BLaER1 treated with 17β-estradiol and CSF1 and Interleukin-3, amounts not matched to agents 10 nM and 100 nM (cell line): ENCODE measurements at regions not wholly inside any gene's neighbourhood (a gene's known extent, or its start where the extent isn't known, plus 50 kb on each side); places are given as distances from the start of the nearest gene placed in this dataset.
A peak's percentile ranks its signal among the peaks of the same experiment; 100 is the strongest.

Experiments used
- H3K27ac ChIP-seq, 11 experiments: shearing (Covaris generic); formaldehyde crosslinking; 2 replicates each; pipeline ENCODE4 v1.8.1; 2022
- H3K27me3 ChIP-seq, 11 experiments: shearing (Covaris generic); formaldehyde crosslinking; 2 replicates each; pipeline ENCODE4 v1.8.1; 2022
- H3K36me3 ChIP-seq, 11 experiments: shearing (Covaris generic); formaldehyde crosslinking; 2 replicates each; pipeline ENCODE4 v1.8.1; 2022
- H3K4me1 ChIP-seq, 10 experiments: shearing (Covaris generic); formaldehyde crosslinking; 2 replicates each; pipeline ENCODE4 v1.8.1; 2022
- H3K4me2 ChIP-seq, 11 experiments: shearing (Covaris generic); formaldehyde crosslinking; 2 replicates each; pipeline ENCODE4 v1.8.1; 2022
- H3K4me3 ChIP-seq, 10 experiments: shearing (Covaris generic); formaldehyde crosslinking; 2 replicates each; pipeline ENCODE4 v1.8.1; 2022
- H3K9ac ChIP-seq, 11 experiments: shearing (Covaris generic); formaldehyde crosslinking; 2 replicates each; pipeline ENCODE4 v1.8.1; 2022
- H3K9me3 ChIP-seq, 11 experiments: shearing (Covaris generic); formaldehyde crosslinking; replicated peaks in 1 of 11; 2 replicates each; pipeline ENCODE4 v1.8.1; 2022
- H4K20me1 ChIP-seq, 11 experiments: shearing (Covaris generic); formaldehyde crosslinking; 2 replicates each; pipeline ENCODE4 v1.8.1; 2022
- Cebpa-rat ChIP-seq, 11 experiments: shearing (Covaris generic); IDR thresholded peaks; 2 replicates each; pipeline ENCODE4 v1.8.1; 2022

GRCh38 chr11:97738751-97739150, 1282.0 kb upstream of the CNTN5 start:
- peaks cover 0 to 34% (median 12%) of the 10 kb centered on the region in 10 experiments; a peak in 14 of 20 replicates for H3K4me1 ChIP-seq
- no peak overlapping the region for H3K4me3 ChIP-seq
- TF ChIP-seq Cebpa-rat (IDR thresholded peaks at IDR 0.05) = no peak
- no peaks in the 10 kb centered on the region for H3K27me3 ChIP-seq
- H3K27ac ChIP-seq = no peak overlapping the region; a peak in 1 of 22 replicates
- H3K9ac ChIP-seq = no peak overlapping the region
- H3K4me2 ChIP-seq = no peak overlapping the region
- H4K20me1 ChIP-seq = no peaks in the 10 kb centered on the region
- H3K36me3 ChIP-seq = no peaks in the 10 kb centered on the region
- peaks cover 3 to 17% (median 7%) of the 10 kb centered on the region in 11 experiments; a peak in 15 of 22 replicates for H3K9me3 ChIP-seq

GRCh38 chr11:97739932-97740800, 1280.6 kb upstream of the CNTN5 start:
- Histone ChIP-seq H3K9ac (0 out of 22 replicates have a peak overlapping the region, but pooled peaks of 1 of the 11 experiments have one; percentile 4), H3K4me3 (no peak overlapping the region), H3K27me3 (no peaks in the 10 kb centered on the region), H3K27ac (peak overlapping the region in 5 of 11 experiments; percentile 10 to 59 (median 26); a peak in 11 of 22 replicates), H3K4me2 (peak overlapping the region in 4 of 11 experiments; percentile 11 to 53 (median 29); a peak in 5 of 22 replicates), H4K20me1 (no peaks in the 10 kb centered on the region), H3K4me1 (peaks cover 0 to 34% (median 12%) of the 10 kb centered on the region in 10 experiments; a peak in 14 of 20 replicates), H3K36me3 (no peaks in the 10 kb centered on the region), H3K9me3 (peaks cover 11 to 30% (median 15%) of the 10 kb centered on the region in 11 experiments; a peak in 20 of 22 replicates)
- no peak for TF ChIP-seq Cebpa-rat (IDR thresholded peaks at IDR 0.05)

- H3K36me3 ChIP-seq = no peaks in the 10 kb centered on the region
- peaks cover 0 to 34% (median 12%) of the 10 kb centered on the region in 10 experiments; a peak in 14 of 20 replicates for H3K4me1 ChIP-seq
- no peak for TF ChIP-seq Cebpa-rat (IDR thresholded peaks at IDR 0.05)
- peak overlapping the region in 2 of 11 experiments; percentile 25 to 59; a peak in 3 of 22 replicates for H3K27ac ChIP-seq
- no peaks in the 10 kb centered on the region for H3K27me3 ChIP-seq
- H3K4me2 ChIP-seq = peak overlapping the region in 1 of 11 experiments; percentile 53; a peak in 1 of 22 replicates
- H3K9me3 ChIP-seq = peaks cover 11 to 35% (median 19%) of the 10 kb centered on the region in 11 experiments; a peak in 20 of 22 replicates
- no peak overlapping the region for H3K9ac ChIP-seq
- H4K20me1 ChIP-seq = no peaks in the 10 kb centered on the region
- no peak overlapping the region for H3K4me3 ChIP-seq
These were observed 1280.0 kb upstream of the CNTN5 start for GRCh38 chr11:97740801-97741151.

GRCh38 chr11:97742717-97743116, 1278.0 kb upstream of the CNTN5 start:
- Histone ChIP-seq H3K9ac (no peak overlapping the region; a peak in 1 of 22 replicates), H3K4me3 (no peak overlapping the region), H3K4me1 (peaks cover 0 to 34% (median 12%) of the 10 kb centered on the region in 10 experiments; a peak in 14 of 20 replicates), H3K4me2 (peak overlapping the region in 8 of 11 experiments; percentile 3 to 52 (median 14); a peak in 5 of 22 replicates), H3K36me3 (no peaks in the 10 kb centered on the region), H4K20me1 (no peaks in the 10 kb centered on the region), H3K9me3 (peaks cover 11 to 38% (median 21%) of the 10 kb centered on the region in 11 experiments; a peak in 20 of 22 replicates), H3K27me3 (no peaks in the 10 kb centered on the region), H3K27ac (peak overlapping the region in 9 of 11 experiments; percentile 23 to 61 (median 54); a peak in 14 of 22 replicates)
- TF ChIP-seq Cebpa-rat (IDR thresholded peaks at IDR 0.05) = no peak

GRCh38 chr11:97743205-97743742, 1277.5 kb upstream of the CNTN5 start:
- Histone ChIP-seq H3K9me3 (peaks cover 11 to 38% (median 21%) of the 10 kb centered on the region in 11 experiments; a peak in 20 of 22 replicates), H3K4me2 (peak overlapping the region in 7 of 11 experiments; percentile 3 to 52 (median 16); a peak in 6 of 22 replicates), H3K9ac (no peak overlapping the region; a peak in 1 of 22 replicates), H3K4me1 (peaks cover 0 to 34% (median 12%) of the 10 kb centered on the region in 10 experiments; a peak in 14 of 20 replicates), H3K27ac (peak overlapping the region in 9 of 11 experiments; percentile 23 to 61 (median 54); a peak in 14 of 22 replicates), H3K27me3 (no peaks in the 10 kb centered on the region), H3K36me3 (no peaks in the 10 kb centered on the region), H3K4me3 (no peak overlapping the region), H4K20me1 (no peaks in the 10 kb centered on the region)
- TF ChIP-seq Cebpa-rat (IDR thresholded peaks at IDR 0.05) = no peak

GRCh38 chr11:97745515-97746050, 1275.2 kb upstream of the CNTN5 start:
- no peak overlapping the region for H3K27ac ChIP-seq
- peaks cover 11 to 38% (median 21%) of the 10 kb centered on the region in 11 experiments; a peak in 20 of 22 replicates for H3K9me3 ChIP-seq
- no peak for TF ChIP-seq Cebpa-rat (IDR thresholded peaks at IDR 0.05)
- no peak overlapping the region for H3K9ac ChIP-seq
- H3K27me3 ChIP-seq = no peaks in the 10 kb centered on the region
- no peak overlapping the region for H3K4me3 ChIP-seq
- no peaks in the 10 kb centered on the region for H3K36me3 ChIP-seq
- no peak overlapping the region for H3K4me2 ChIP-seq
- peaks cover 0 to 16% (median 9%) of the 10 kb centered on the region in 10 experiments; a peak in 11 of 20 replicates for H3K4me1 ChIP-seq
- no peaks in the 10 kb centered on the region for H4K20me1 ChIP-seq

GRCh38 chr11:97746818-97747217, 1273.9 kb upstream of the CNTN5 start:
- Histone ChIP-seq H3K4me2 (no peak overlapping the region), H3K9me3 (peaks cover 15 to 43% (median 27%) of the 10 kb centered on the region in 11 experiments), H3K36me3 (no peaks in the 10 kb centered on the region), H3K27ac (no peak overlapping the region), H3K4me3 (no peak overlapping the region), H3K4me1 (peaks cover 0 to 13% (median 9%) of the 10 kb centered on the region in 10 experiments; a peak in 11 of 20 replicates), H3K27me3 (no peaks in the 10 kb centered on the region), H3K9ac (no peak overlapping the region), H4K20me1 (no peaks in the 10 kb centered on the region)
- no peak for TF ChIP-seq Cebpa-rat (IDR thresholded peaks at IDR 0.05)

- H3K9me3 ChIP-seq = peaks cover 13 to 18% (median 14%) of the 10 kb centered on the region in 11 experiments
- no peak for TF ChIP-seq Cebpa-rat (IDR thresholded peaks at IDR 0.05)
- no peak overlapping the region for H3K4me3 ChIP-seq
- H4K20me1 ChIP-seq = no peaks in the 10 kb centered on the region
- no peak overlapping the region for H3K4me2 ChIP-seq
- H3K27me3 ChIP-seq = no peaks in the 10 kb centered on the region
- H3K4me1 ChIP-seq = no peaks in the 10 kb centered on the region
- H3K9ac ChIP-seq = no peak overlapping the region
- H3K36me3 ChIP-seq = no peaks in the 10 kb centered on the region
- H3K27ac ChIP-seq = no peak overlapping the region
These were observed 1269.3 kb upstream of the CNTN5 start for GRCh38 chr11:97751405-97751804.
